SU-DHL-6 (cell line): ENCODE measurements at regions not wholly inside any gene's neighbourhood (a gene's known extent, or its start where the extent isn't known, plus 50 kb on each side); places are given as distances from the start of the nearest gene placed in this dataset.

Experiments used
- H2AFZ ChIP-seq: fragments of 200-600 bp; sonication (generic); 2 replicates; pipeline ENCODE4 v1.6.1; 2014; ENCODE audit warnings: low read depth, mild to moderate bottlenecking, moderate library complexity, mixed read lengths, antibody characterized with exemption, low read length; ENCODE audit not compliant: severe bottlenecking
- H3F3A ChIP-seq: fragments of 200-600 bp; shearing (Covaris generic); 2 replicates; pipeline ENCODE4 v1.6.0; 2016; ENCODE audit warnings: antibody characterized with exemption, mild to moderate bottlenecking; ENCODE audit not compliant: insufficient read depth
- H3K27ac ChIP-seq: fragments of 200-600 bp; sonication (generic); 2 replicates; pipeline ENCODE4 v1.5.1; 2016; ENCODE audit warnings: low read depth, mild to moderate bottlenecking, low read length, moderate library complexity, mixed read lengths
- H3K27me3 ChIP-seq: fragments of 200-600 bp; sonication (generic), shearing (Covaris generic); 2 replicates; pipeline ENCODE4 v1.6.0; 2014; ENCODE audit warnings: mild to moderate bottlenecking, low read length
- H3K36me3 ChIP-seq: fragments of 200-600 bp; sonication (generic); 2 replicates; pipeline ENCODE4 v1.6.1; 2014; ENCODE audit warnings: mild to moderate bottlenecking, low read length, mixed read lengths
- H3K4me2 ChIP-seq: fragments of 300-600, 200-600 bp; shearing (Covaris generic), sonication (generic); 2 replicates; pipeline ENCODE4 v1.6.0; 2014; ENCODE audit warnings: low read length, low read depth, mild to moderate bottlenecking; ENCODE audit not compliant: poor library complexity, severe bottlenecking
- H3K4me3 ChIP-seq: fragments of 200-600 bp; sonication (generic); 2 replicates; pipeline ENCODE4 v1.5.1; 2014; ENCODE audit warnings: antibody characterized with exemption, low read length, mild to moderate bottlenecking, mixed read lengths; ENCODE audit not compliant: insufficient read depth, poor library complexity, severe bottlenecking
- H3K79me2 ChIP-seq: fragments of 200-600 bp; sonication (generic); 2 replicates; pipeline ENCODE4 v1.6.1; 2014; ENCODE audit warnings: mild to moderate bottlenecking, low read length, moderate library complexity; ENCODE audit not compliant: insufficient read depth
- H3K9ac ChIP-seq: fragments of 200-600 bp; sonication (generic); 2 replicates; pipeline ENCODE4 v1.7.0; 2014; ENCODE audit warnings: mild to moderate bottlenecking, low read length
- H3K9me2 ChIP-seq: fragments of 200-600 bp; sonication (generic); replicated peaks from 2 replicates; pipeline ENCODE4 v1.6.1; 2014; ENCODE audit warnings: low read length; ENCODE audit not compliant: insufficient read depth
- H3K9me3 ChIP-seq: fragments of 200-600 bp; sonication (generic); 2 replicates; pipeline ENCODE4 v1.6.1; 2014; ENCODE audit warnings: low read length, mixed read lengths; ENCODE audit not compliant: insufficient read depth
- H4K20me1 ChIP-seq: fragments of 200-600 bp; sonication (generic); 2 replicates; pipeline ENCODE4 v1.6.1; 2014; ENCODE audit warnings: low read depth, mild to moderate bottlenecking, antibody characterized with exemption, low read length, moderate library complexity, mixed read lengths
- EZH2phosphoT487 ChIP-seq: fragments of 200-600 bp; sonication (generic), shearing (Covaris generic); conservative IDR thresholded peaks from 2 replicates; pipeline ENCODE4 v1.6.1; 2018; ENCODE audit warnings: mild to moderate bottlenecking, antibody characterized with exemption, low read length, moderate library complexity, mixed read lengths
- TF ChIP-seq, protein P1 (sequence below): fragments of 200-600 bp; sonication (generic); IDR thresholded peaks from one replicate; pipeline ENCODE4 v1.5.1; 2017; ENCODE audit warnings: antibody characterized with exemption, mild to moderate bottlenecking, low read length, moderate library complexity; ENCODE audit not compliant: insufficient read depth, poor library complexity, severe bottlenecking

DNA sequence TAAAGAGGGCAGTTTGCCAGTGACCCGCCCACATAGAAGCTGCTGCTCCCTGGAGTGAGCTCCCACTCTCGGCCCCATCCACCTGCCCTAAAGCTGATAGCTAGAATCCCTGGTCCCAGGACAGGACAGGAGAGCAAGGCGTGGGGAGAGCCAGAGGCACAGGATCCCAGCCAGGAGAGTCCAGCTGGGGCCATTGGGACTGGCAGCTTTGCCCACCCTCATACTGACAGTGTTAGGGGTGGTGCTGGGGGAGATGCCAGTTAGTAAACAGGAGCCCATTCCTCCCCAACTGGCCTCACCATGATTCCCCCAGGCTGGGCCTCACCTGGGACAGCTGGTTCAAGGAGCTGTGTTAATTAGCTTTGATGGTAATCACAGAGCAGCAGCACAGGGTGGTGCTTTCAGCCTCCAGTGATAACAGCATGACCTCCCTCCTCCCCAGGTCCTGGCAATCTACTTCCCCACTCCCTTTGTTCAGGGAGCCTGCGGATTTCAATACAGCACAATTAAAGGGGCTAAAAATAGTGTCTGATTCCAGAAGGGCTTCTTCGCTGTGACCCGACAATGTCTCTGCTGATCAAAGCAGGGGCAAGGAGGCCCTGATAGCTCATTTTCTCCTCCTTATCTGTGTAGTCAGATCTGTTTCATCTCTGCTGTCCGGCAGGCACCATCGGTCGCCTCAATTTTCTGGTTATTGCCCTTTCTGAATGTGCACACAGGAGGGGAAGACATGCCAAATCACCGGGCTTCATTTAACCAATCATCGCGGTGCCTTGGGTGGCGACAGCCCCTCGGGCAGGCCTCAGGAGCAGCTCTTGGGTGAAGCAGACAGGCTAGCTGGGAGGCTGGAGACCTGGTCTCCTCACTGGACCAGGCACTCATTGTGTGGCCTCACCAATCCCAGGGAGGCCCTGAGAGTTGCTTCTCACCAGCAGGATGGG, 119.9 kb upstream of the TEX51 start:
- TF ChIP-seq, protein P1, sequence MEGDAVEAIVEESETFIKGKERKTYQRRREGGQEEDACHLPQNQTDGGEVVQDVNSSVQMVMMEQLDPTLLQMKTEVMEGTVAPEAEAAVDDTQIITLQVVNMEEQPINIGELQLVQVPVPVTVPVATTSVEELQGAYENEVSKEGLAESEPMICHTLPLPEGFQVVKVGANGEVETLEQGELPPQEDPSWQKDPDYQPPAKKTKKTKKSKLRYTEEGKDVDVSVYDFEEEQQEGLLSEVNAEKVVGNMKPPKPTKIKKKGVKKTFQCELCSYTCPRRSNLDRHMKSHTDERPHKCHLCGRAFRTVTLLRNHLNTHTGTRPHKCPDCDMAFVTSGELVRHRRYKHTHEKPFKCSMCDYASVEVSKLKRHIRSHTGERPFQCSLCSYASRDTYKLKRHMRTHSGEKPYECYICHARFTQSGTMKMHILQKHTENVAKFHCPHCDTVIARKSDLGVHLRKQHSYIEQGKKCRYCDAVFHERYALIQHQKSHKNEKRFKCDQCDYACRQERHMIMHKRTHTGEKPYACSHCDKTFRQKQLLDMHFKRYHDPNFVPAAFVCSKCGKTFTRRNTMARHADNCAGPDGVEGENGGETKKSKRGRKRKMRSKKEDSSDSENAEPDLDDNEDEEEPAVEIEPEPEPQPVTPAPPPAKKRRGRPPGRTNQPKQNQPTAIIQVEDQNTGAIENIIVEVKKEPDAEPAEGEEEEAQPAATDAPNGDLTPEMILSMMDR, result no peak
- TF ChIP-seq EZH2phosphoT487, result no peak
- Histone ChIP-seq H3K9me2 (no peaks in the 10 kb centered on the region), H3K27ac (no peak overlapping the region)

DNA sequence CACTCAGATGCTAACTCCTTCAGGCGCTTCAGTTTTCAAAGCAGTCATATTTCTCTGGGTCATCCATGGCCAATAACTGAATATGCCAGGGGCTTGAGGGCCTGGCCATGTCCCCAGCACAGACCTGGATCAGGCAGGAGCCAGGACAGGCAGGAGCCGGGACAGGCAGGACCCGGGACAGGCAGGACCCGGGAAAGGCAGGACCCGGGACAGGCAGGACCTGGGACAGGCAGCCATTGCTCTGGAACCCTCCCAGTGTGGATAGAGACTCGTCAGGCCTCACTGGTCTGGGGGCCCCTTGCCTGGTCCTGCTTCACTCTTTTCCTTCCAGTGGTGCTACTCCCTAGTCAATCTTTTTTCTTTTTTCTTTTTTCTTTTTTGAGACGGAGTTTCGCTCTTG, 117.5 kb upstream of the TEX51 start:
- Histone ChIP-seq H3K36me3 (no peaks in the 10 kb centered on the region), H2AFZ (no peak overlapping the region), H3F3A (no peaks in the 10 kb centered on the region), H3K4me2 (no peak overlapping the region), H3K27me3 (0 out of 2 replicates have a peak, but pooled peaks cover 2% of the 10 kb centered on the region), H3K79me2 (no peaks in the 10 kb centered on the region), H3K27ac (no peak overlapping the region), H3K9me2 (no peaks in the 10 kb centered on the region), H3K4me3 (no peak overlapping the region), H3K9ac (no peak overlapping the region), H3K9me3 (no peaks in the 10 kb centered on the region), H4K20me1 (no peaks in the 10 kb centered on the region)
- TF ChIP-seq, protein P1, result no peak
- TF ChIP-seq EZH2phosphoT487, result no peak

More for the DNA sequence above, 119.9 kb upstream of the TEX51 start:
- H3K9me3 ChIP-seq, result no peaks in the 10 kb centered on the region
- H3F3A ChIP-seq, result no peaks in the 10 kb centered on the region
- no peak overlapping the region for H3K9ac ChIP-seq
- 0 out of 2 replicates have a peak, but pooled peaks cover 2% of the 10 kb centered on the region for H3K27me3 ChIP-seq
- H3K36me3 ChIP-seq, result no peaks in the 10 kb centered on the region
- no peak overlapping the region for H2AFZ ChIP-seq
- H3K4me3 ChIP-seq, result no peak overlapping the region
- no peak overlapping the region for H3K4me2 ChIP-seq
- H3K79me2 ChIP-seq, result no peaks in the 10 kb centered on the region
- no peaks in the 10 kb centered on the region for H4K20me1 ChIP-seq

DNA sequence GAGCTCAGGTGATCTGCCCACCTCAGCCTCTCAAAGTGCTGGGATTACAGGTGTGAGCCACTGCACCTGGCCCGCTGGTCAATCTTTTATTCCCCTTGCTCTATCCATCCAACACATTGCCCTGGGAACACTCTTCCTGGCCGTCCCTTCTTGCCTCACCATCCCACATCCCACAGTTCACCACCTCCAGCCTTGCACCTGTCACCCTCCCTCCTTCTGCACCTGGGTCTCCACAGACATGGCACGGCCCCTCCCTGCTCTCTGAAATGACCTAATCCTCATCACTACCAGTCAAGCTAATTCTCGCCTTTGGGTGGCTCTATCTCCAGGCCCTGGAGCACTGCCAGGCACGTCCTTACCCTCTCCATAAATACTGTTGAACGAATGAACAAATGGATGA, 116.9 kb upstream of the TEX51 start:
- Histone ChIP-seq H3K4me3 (no peak overlapping the region), H3K27me3 (0 out of 2 replicates have a peak, but pooled peaks cover 2% of the 10 kb centered on the region), H3K36me3 (no peaks in the 10 kb centered on the region), H4K20me1 (no peaks in the 10 kb centered on the region), H3K9ac (no peak overlapping the region), H3F3A (no peaks in the 10 kb centered on the region), H3K9me2 (no peaks in the 10 kb centered on the region), H3K27ac (no peak overlapping the region), H3K79me2 (no peaks in the 10 kb centered on the region), H3K4me2 (no peak overlapping the region), H3K9me3 (no peaks in the 10 kb centered on the region), H2AFZ (no peak overlapping the region)
- no peak for TF ChIP-seq EZH2phosphoT487
- TF ChIP-seq, protein P1, result no peak
